HG02623 (cell line): ENCODE measurements at regions not wholly inside any gene's neighbourhood (a gene's known extent, or its start where the extent isn't known, plus 50 kb on each side); places are given as distances from the start of the nearest gene placed in this dataset.
"Not testable (repeated sequence)": the region's sequence is repeated elsewhere in the genome, so short reads cannot be mapped to it uniquely, and the experiment has no call there.

Experiments
- ATAC-seq: cut with Tn5 transposase; IDR thresholded peaks from one replicate; pipeline ENCODE4 v1.9.1; 2021; ENCODE audit warnings: moderate library complexity; ENCODE audit not compliant: unreplicated experiment

GRCh38 chr2:147615726-147616125 is 229.1 kb upstream of the ACVR2A start:
- ATAC-seq, result no peak

GRCh38 chr2:147614979-147615470 is 229.8 kb upstream of the ACVR2A start:
- ATAC-seq, result no peak

GRCh38 chr2:147614471-147614870 is 230.4 kb upstream of the ACVR2A start:
- ATAC-seq, result no peak

- no peak for ATAC-seq
Measured at GRCh38 chr2:147610496-147611040, 234.3 kb upstream of the ACVR2A start.

GRCh38 chr2:147609301-147609700 is 235.5 kb upstream of the ACVR2A start:
- ATAC-seq, result no peak

GRCh38 chr2:147607379-147607778 is 237.4 kb upstream of the ACVR2A start:
- ATAC-seq, result no peak

GRCh38 chr2:147603876-147604275 is 241.0 kb upstream of the ACVR2A start:
- no peak for ATAC-seq

- ATAC-seq, result no peak
Measured at GRCh38 chr2:147603447-147603846, 241.4 kb upstream of the ACVR2A start.

- no peak for ATAC-seq
Measured at GRCh38 chr2:147600646-147601045, 244.2 kb upstream of the ACVR2A start.

- no peak for ATAC-seq
Measured at GRCh38 chr2:147600223-147600622, 244.6 kb upstream of the ACVR2A start.

- ATAC-seq, result no peak
Measured at GRCh38 chr2:147595200-147595599, 249.6 kb upstream of the ACVR2A start.

- ATAC-seq, result no peak
Measured at GRCh38 chr2:147594038-147594437, 250.8 kb upstream of the ACVR2A start.

- not testable (repeated sequence) for ATAC-seq
Measured at GRCh38 chr2:147592784-147593183, 252.0 kb upstream of the ACVR2A start.

- no peak for ATAC-seq
Measured at GRCh38 chr2:147589127-147589526, 255.7 kb upstream of the ACVR2A start.

- no peak for ATAC-seq
Measured at GRCh38 chr2:147588191-147588590, 256.6 kb upstream of the ACVR2A start.

- ATAC-seq, result no peak
Measured at GRCh38 chr2:147578529-147578928, 266.3 kb upstream of the ACVR2A start.

GRCh38 chr2:147577998-147578380 is 266.8 kb upstream of the ACVR2A start:
- ATAC-seq, result no peak

GRCh38 chr2:147577323-147577997 is 267.4 kb upstream of the ACVR2A start:
- ATAC-seq, result no peak

GRCh38 chr2:147575106-147575505 is 269.7 kb upstream of the ACVR2A start:
- no peak for ATAC-seq

- ATAC-seq, result no peak
Measured at GRCh38 chr2:147572622-147573021, 272.2 kb upstream of the ACVR2A start.

- no peak for ATAC-seq
Measured at GRCh38 chr2:147569426-147569825, 275.4 kb upstream of the ACVR2A start.

GRCh38 chr2:147568109-147568508 is 276.7 kb upstream of the ACVR2A start:
- ATAC-seq, result no peak

- no peak for ATAC-seq
Measured at GRCh38 chr2:147567136-147567535, 277.7 kb upstream of the ACVR2A start.
